Thoracic aorta (tissue), 2 donors: ENCODE measurements at regions not wholly inside any gene's neighbourhood (a gene's known extent, or its start where the extent isn't known, plus 50 kb on each side); places are given as distances from the start of the nearest gene placed in this dataset.

Source experiments
- ATAC-seq: fragments of 150-250 bp; one replicate; pipeline ENCODE4 v1.8.0; 2017; ENCODE audit warnings: low read depth; ENCODE audit not compliant: insufficient number of reproducible peaks, low FRiP score
- DNase-seq: peaks from one replicate; pipeline ENCODE4 v3.0.0-alpha.2; 2020; ENCODE audit warnings: low spot score
- H3K27ac ChIP-seq, 2 donors: fragments of 200-600 bp; sonication (generic); 1 replicate in 1 of 2; 2 replicates in 1 of 2; pipeline ENCODE4 v1.5.1; 2016; ENCODE audit warnings: mild to moderate bottlenecking in 2 of 2, moderate library complexity in 2 of 2
- H3K27me3 ChIP-seq: fragments of 200-600 bp; sonication (generic); replicated peaks from 2 replicates; pipeline ENCODE4 v1.6.0; 2016; ENCODE audit warnings: mild to moderate bottlenecking; ENCODE audit not compliant: insufficient read depth
- H3K36me3 ChIP-seq: fragments of 200-600 bp; sonication (generic); one replicate; pipeline ENCODE4 v1.5.1; 2016
- H3K4me1 ChIP-seq, 2 donors: fragments of 200-600 bp; sonication (generic); 1 replicate in 1 of 2; 2 replicates in 1 of 2; pipeline versions ENCODE4 v1.5.1 to v1.6.0; 2016; ENCODE audit warnings: low read depth in 2 of 2, mild to moderate bottlenecking in 1 of 2; ENCODE audit not compliant: control insufficient read depth in 1 of 2
- H3K4me3 ChIP-seq: fragments of 200-600 bp; sonication (generic); 2 replicates; pipeline ENCODE4 v1.5.1; 2016; ENCODE audit warnings: mild to moderate bottlenecking
- H3K9me3 ChIP-seq: fragments of 200-600 bp; sonication (generic); 2 replicates; pipeline ENCODE4 v1.5.1; 2016
- TF ChIP-seq, protein P1 (sequence below): fragments of 200-600 bp; sonication (generic); IDR thresholded peaks from one replicate; pipeline ENCODE4 v1.5.1; 2019; ENCODE audit warnings: antibody characterized with exemption

DNA sequence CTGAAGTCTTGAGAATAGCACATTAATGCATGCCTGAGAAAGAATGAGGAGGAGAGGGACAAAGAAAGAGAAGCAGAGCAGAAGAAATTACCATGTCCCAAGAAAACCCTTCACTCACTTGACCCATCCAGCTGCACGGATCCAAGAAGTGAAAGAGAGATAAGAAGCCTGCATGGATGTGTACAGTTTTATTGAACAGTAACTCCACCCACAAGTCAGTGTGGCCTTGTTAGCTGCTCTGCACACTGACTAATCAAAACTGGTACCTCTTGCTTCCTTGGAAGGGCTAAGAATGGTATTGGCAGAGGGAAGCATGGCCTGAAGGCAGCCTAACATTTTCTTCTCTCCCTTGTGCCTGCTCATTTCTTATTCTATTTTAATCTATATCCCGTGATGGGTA, 163.9 kb downstream of the SLC7A11 start:
- H3K9me3 ChIP-seq, result no peaks in the 10 kb centered on the region
- no peaks in the 10 kb centered on the region for H3K27me3 ChIP-seq
- H3K27ac ChIP-seq, result no peak overlapping the region
- H3K4me1 ChIP-seq, result no peaks in the 10 kb centered on the region
- TF ChIP-seq, protein P1, sequence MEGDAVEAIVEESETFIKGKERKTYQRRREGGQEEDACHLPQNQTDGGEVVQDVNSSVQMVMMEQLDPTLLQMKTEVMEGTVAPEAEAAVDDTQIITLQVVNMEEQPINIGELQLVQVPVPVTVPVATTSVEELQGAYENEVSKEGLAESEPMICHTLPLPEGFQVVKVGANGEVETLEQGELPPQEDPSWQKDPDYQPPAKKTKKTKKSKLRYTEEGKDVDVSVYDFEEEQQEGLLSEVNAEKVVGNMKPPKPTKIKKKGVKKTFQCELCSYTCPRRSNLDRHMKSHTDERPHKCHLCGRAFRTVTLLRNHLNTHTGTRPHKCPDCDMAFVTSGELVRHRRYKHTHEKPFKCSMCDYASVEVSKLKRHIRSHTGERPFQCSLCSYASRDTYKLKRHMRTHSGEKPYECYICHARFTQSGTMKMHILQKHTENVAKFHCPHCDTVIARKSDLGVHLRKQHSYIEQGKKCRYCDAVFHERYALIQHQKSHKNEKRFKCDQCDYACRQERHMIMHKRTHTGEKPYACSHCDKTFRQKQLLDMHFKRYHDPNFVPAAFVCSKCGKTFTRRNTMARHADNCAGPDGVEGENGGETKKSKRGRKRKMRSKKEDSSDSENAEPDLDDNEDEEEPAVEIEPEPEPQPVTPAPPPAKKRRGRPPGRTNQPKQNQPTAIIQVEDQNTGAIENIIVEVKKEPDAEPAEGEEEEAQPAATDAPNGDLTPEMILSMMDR, result no peak
- H3K4me3 ChIP-seq, result no peak overlapping the region
- H3K36me3 ChIP-seq, result no peaks in the 10 kb centered on the region
- DNase-seq (no peak), ATAC-seq (no peak)

DNA sequence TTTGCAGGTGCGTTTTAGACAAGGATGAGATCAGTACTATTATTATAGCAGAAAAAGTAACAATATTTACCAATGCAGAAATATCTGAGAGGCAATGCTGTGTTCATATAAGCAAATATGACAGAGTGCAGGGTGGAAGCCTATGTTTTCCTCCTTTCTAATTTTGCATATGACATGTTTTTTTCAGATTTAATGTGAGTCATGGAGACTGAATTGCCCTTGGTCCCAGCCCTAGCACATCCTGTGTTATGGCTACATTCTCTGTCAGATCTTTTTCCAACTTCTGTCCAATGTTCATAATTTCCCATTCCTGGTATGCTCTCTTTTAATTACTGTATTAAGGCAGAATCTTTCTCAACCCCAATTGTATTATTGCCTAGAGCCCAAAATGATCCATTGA, 165.6 kb downstream of the SLC7A11 start:
- Histone ChIP-seq H3K36me3 (no peaks in the 10 kb centered on the region), H3K9me3 (no peaks in the 10 kb centered on the region), H3K27ac (no peak overlapping the region), H3K4me1 (no peaks in the 10 kb centered on the region), H3K27me3 (no peaks in the 10 kb centered on the region), H3K4me3 (no peak overlapping the region)
- ATAC-seq (no peak), DNase-seq (no peak)
- TF ChIP-seq, protein P1, result no peak

DNA sequence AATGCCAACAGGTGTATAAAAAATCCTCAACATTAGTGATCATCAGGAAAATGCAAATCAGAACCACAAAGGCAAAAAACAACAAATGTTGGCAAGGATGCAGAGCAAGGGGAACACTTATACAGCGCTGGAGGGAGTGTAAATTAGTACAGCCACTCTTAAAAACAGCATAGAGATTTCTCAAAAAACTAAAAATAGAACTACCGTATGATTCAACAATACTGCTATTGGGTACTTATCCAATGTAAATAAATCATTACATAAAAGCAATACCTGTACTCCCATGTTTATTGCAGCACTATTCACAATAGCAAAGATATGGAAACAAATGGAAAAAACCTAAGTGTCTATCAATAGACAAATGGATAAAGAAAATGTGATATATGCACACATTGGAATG, 171.3 kb downstream of the SLC7A11 start:
- H3K27me3 ChIP-seq, result no peaks in the 10 kb centered on the region
- no peaks in the 10 kb centered on the region for H3K36me3 ChIP-seq

DNA sequence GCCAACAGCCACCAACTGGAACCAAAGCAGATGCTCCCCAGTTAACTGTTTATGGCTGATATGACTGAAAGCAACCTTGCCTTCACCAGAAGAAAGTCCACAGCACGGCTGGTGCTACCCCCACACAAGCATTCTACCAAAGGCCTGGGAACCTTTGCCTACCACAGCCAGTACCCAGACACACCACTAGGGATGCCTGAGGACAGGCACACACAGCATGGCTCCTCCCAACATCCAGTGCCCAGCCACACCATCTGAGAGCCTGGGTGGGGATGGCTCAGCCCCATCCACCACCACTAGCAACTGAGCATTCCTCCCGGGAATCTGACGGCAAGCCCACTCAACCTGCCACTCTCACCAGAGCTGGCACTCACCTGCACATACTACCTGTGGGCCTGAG, 178.6 kb downstream of the SLC7A11 start:
- no peaks in the 10 kb centered on the region for H3K36me3 ChIP-seq
- H3K4me3 ChIP-seq, result no peak overlapping the region
- no peaks in the 10 kb centered on the region for H3K9me3 ChIP-seq
- DNase-seq (no peak), ATAC-seq (no peak)
- TF ChIP-seq, protein P1, result peak; percentile 17
- H3K27ac ChIP-seq, result no peak overlapping the region
- H3K4me1 ChIP-seq, result no peaks in the 10 kb centered on the region
- H3K27me3 ChIP-seq, result no peaks in the 10 kb centered on the region

More for the DNA sequence above, 171.3 kb downstream of the SLC7A11 start:
- H3K4me1 ChIP-seq, result no peaks in the 10 kb centered on the region
- ATAC-seq (no peak), DNase-seq (no peak)
- no peak overlapping the region for H3K27ac ChIP-seq
- no peak overlapping the region for H3K4me3 ChIP-seq
- TF ChIP-seq, protein P1, result no peak
- no peaks in the 10 kb centered on the region for H3K9me3 ChIP-seq

DNA sequence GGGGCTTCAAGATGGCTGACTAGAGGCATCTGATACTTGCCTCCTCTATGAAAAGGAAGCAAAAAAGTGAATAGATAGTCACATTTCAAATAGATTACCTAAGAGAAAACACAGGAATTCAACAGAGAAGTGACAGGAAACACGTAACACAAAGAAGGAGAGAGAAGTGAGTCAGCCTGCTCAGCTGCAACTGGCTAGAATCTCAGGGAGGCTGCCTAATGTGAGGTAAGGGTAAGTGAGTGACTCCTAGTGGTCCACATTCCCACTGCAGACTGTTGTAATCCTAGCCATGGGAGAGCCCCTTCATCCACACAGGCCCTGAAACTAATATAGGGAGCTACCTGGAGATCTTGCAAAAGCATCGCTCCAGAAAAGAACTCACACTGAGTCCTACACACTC, 179.2 kb downstream of the SLC7A11 start:
- Histone ChIP-seq H3K4me3 (no peak overlapping the region), H3K4me1 (no peaks in the 10 kb centered on the region), H3K27ac (no peak overlapping the region), H3K27me3 (no peaks in the 10 kb centered on the region), H3K36me3 (no peaks in the 10 kb centered on the region), H3K9me3 (no peaks in the 10 kb centered on the region)
- DNase-seq (no peak), ATAC-seq (no peak)
- TF ChIP-seq, protein P1, result no peak
